Effector memory CD8-positive, alpha-beta T cell (primary cell): ENCODE measurements at regions not wholly inside any gene's neighbourhood (a gene's known extent, or its start where the extent isn't known, plus 50 kb on each side); places are given as distances from the start of the nearest gene placed in this dataset.

ENCODE experiments used
- ATAC-seq: fragments of 150-1000 bp; cut with Tn5 transposase; replicated peaks from 2 replicates; pipeline ENCODE4 v1.10.0; 2021; ENCODE audit warnings: mild to moderate bottlenecking, moderate library complexity
- DNase-seq, 3 experiments: peaks; one replicate each; pipeline ENCODE4 v3.0.0; 2021
- H3K27ac Mint-ChIP-seq, 2 donors: one replicate each; pipeline ENCODE4 v1.8.0; 2022; ENCODE audit warnings: mild to moderate bottlenecking in 2 of 2, mixed read lengths in 2 of 2, moderate library complexity in 2 of 2
- H3K27me3 Mint-ChIP-seq, 2 donors: one replicate each; pipeline ENCODE4 v1.8.0; 2022; ENCODE audit warnings: mixed read lengths in 2 of 2
- H3K36me3 Mint-ChIP-seq: one replicate; pipeline ENCODE4 v1.8.0; 2022; ENCODE audit warnings: mild to moderate bottlenecking, moderate library complexity, mixed read lengths; ENCODE audit not compliant: insufficient read depth
- H3K4me1 Mint-ChIP-seq, 2 donors: one replicate each; pipeline ENCODE4 v1.8.0; 2022; ENCODE audit warnings: low read depth in 2 of 2, mixed read lengths in 2 of 2
- H3K4me3 Mint-ChIP-seq, 2 donors: one replicate each; pipeline ENCODE4 v1.8.0; 2022; ENCODE audit warnings: mild to moderate bottlenecking in 2 of 2, mixed read lengths in 2 of 2, moderate library complexity in 2 of 2
- H3K9me3 Mint-ChIP-seq, 2 donors: one replicate each; pipeline ENCODE4 v1.8.0; 2022; ENCODE audit warnings: mixed read lengths in 2 of 2

DNA sequence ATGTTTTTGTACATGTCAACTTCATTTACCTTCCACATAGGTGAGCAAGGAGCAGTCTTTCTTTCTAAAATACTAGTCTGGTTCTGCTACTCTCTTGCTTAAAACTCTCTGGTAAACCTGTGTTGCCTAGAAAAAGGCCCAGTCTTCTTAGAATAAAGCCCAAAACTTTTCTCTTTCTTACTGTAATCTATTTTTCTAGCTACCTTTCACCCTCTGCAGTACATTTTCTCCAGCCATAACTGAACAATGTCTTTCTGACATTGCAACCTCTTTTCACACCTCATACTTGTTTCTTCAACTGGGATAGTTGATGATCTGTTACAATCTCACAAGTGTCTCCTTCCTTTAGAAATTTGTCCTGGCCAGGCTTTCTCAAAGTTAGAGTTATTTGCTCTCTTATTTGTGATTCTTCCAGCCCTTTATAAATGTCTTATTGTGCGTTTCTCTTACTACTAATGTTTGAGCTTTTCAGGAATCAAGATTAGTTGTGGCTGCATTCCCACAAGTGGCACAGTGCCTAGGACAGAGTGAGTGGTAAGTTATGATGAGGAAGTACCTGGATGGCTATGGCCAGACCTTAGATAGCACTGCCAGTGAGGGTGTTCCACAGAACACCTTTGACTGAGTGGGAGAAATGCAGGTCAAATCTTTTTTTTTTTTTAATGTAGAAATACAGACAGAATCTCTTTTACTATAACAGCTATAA, 313.4 kb upstream of the SATB1 start:
- ATAC-seq (no peak), DNase-seq (no peak)
- no peaks in the 10 kb centered on the region for H3K9me3 Mint-ChIP-seq
- peak overlapping the region; percentile 51 to 94 for H3K27ac Mint-ChIP-seq
- no peaks in the 10 kb centered on the region for H3K27me3 Mint-ChIP-seq
- H3K36me3 Mint-ChIP-seq, result peaks cover 14% of the 10 kb centered on the region
- peak overlapping the region in 1 of 2 donors; percentile 0 for H3K4me3 Mint-ChIP-seq
- H3K4me1 Mint-ChIP-seq, result peaks cover 52% of the 10 kb centered on the region in 2 donors

DNA sequence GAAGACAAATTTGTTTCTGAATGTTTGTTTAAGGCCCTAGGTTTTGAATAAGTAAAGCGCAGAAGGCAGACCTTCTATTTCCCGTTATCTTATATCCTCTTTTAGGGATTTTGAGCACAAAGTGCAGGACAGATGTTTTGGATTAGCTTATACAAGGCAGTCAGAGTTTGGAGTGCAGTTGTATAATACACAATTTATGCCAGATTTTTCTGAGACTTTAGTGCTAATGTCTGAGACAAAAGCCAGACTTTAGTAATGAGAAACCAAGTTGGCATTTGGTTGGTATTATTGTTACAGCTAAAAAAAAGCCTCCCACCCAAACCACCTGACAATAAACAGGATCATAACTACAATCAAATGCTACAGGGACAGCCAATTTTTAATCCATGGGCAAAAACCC, 309.9 kb upstream of the SATB1 start:
- ATAC-seq (no peak), DNase-seq (no peak)
- H3K9me3 Mint-ChIP-seq, result no peaks in the 10 kb centered on the region
- no peaks in the 10 kb centered on the region for H3K27me3 Mint-ChIP-seq
- no peaks in the 10 kb centered on the region for H3K36me3 Mint-ChIP-seq
- peaks cover 27 to 32% of the 10 kb centered on the region in 2 donors for H3K4me1 Mint-ChIP-seq
- H3K4me3 Mint-ChIP-seq, result no peak overlapping the region
- no peak overlapping the region for H3K27ac Mint-ChIP-seq

DNA sequence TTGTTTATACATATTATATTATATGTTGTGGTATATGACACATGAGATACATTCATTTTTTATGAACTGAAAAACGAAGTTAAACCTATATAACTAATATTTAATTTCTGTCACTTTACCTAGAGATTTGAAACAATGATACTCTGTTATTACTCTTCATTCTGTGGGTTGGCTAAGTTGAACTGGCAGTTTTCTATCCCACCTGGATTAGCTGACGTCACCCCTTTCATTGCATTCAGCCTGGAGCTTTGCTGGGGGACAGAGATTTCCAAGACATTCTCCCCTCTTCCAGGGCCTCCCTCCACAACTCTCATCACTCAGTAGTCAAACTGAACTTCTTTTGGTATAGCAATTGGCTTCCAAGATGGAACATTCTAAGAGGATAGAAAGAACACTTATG, 309.2 kb upstream of the SATB1 start:
- Mint-ChIP-seq H3K27ac (no peak overlapping the region), H3K4me3 (no peak overlapping the region), H3K4me1 (peaks cover 25 to 28% of the 10 kb centered on the region in 2 donors), H3K36me3 (no peaks in the 10 kb centered on the region), H3K27me3 (no peaks in the 10 kb centered on the region), H3K9me3 (no peaks in the 10 kb centered on the region)
- DNase-seq (no peak), ATAC-seq (no peak)

- no peaks in the 10 kb centered on the region for H3K36me3 Mint-ChIP-seq
Measured at GRCh38 chr3:18732474-18732873, 307.3 kb upstream of the SATB1 start.

DNA sequence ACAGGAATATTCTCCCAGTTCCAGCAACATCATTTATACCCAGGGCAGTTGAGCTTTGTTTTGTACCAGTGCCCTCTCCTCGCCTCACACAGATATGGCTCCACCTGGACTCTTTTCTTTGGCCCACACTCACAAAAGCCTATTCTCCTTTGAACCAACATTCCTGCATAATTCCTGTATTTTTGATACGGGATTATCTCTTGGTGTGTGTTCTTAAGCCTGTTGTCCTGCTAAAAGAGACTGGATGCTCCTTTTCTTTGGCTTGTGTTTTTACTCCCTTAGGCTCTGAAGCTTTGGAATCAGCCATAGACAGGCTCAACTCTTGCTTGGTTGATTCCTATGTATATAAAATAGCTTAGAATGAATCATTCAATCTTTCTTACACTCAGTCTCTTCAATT, 305.4 kb upstream of the SATB1 start:
- H3K36me3 Mint-ChIP-seq, result no peaks in the 10 kb centered on the region
- H3K9me3 Mint-ChIP-seq, result no peaks in the 10 kb centered on the region
- H3K27me3 Mint-ChIP-seq, result no peaks in the 10 kb centered on the region
- no peak overlapping the region for H3K27ac Mint-ChIP-seq
- H3K4me1 Mint-ChIP-seq, result peaks cover 28 to 40% of the 10 kb centered on the region in 2 donors
- DNase-seq (no peak), ATAC-seq (no peak)
- H3K4me3 Mint-ChIP-seq, result no peak overlapping the region

More at GRCh38 chr3:18732474-18732873, 307.3 kb upstream of the SATB1 start:
- ATAC-seq (no peak), DNase-seq (no peak)
- Mint-ChIP-seq H3K4me1 (peaks cover 17 to 21% of the 10 kb centered on the region in 2 donors), H3K27me3 (no peaks in the 10 kb centered on the region), H3K4me3 (no peak overlapping the region), H3K9me3 (no peaks in the 10 kb centered on the region), H3K27ac (peak overlapping the region in 1 of 2 donors; percentile 44)

DNA sequence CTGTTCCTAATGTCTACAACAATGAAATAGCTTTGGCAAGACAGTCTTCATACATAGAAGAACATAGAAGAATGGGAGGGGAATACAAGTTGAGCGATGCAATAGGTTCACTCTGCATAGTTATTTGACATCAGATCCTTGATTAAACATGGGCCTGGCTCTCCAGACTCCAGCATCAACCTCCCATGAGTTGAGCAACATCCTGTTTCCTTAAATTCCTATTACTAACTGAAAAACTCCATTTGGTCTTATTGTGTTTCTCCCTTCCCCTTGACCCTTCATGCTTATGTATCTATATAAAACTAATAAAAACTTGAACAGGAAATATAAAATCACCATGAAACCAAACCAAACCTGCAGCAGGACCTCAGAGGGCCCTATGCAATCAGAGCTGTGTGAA, 304.5 kb upstream of the SATB1 start:
- H3K36me3 Mint-ChIP-seq, result no peaks in the 10 kb centered on the region
- DNase-seq (no peak), ATAC-seq (no peak)
- no peaks in the 10 kb centered on the region for H3K9me3 Mint-ChIP-seq
- no peak overlapping the region for H3K4me3 Mint-ChIP-seq
- H3K27me3 Mint-ChIP-seq, result no peaks in the 10 kb centered on the region
- H3K27ac Mint-ChIP-seq, result no peak overlapping the region
- H3K4me1 Mint-ChIP-seq, result peaks cover 30 to 46% of the 10 kb centered on the region in 2 donors

- Mint-ChIP-seq H3K4me3 (peak overlapping the region; percentile 54 to 68), H3K27ac (peak overlapping the region; percentile 94 to 97), H3K4me1 (peaks cover 42 to 59% of the 10 kb centered on the region in 2 donors), H3K36me3 (no peaks in the 10 kb centered on the region), H3K9me3 (no peaks in the 10 kb centered on the region), H3K27me3 (no peaks in the 10 kb centered on the region)
- DNase-seq (peak; percentile 20 to 39 (median 21)), ATAC-seq (peak; percentile 85)
Measured at GRCh38 chr3:18725668-18726407, 300.7 kb upstream of the SATB1 start.

- Mint-ChIP-seq H3K27ac (peak overlapping the region; percentile 94 to 97), H3K27me3 (no peaks in the 10 kb centered on the region), H3K9me3 (no peaks in the 10 kb centered on the region), H3K36me3 (no peaks in the 10 kb centered on the region), H3K4me1 (peaks cover 42 to 54% of the 10 kb centered on the region in 2 donors), H3K4me3 (peak overlapping the region; percentile 54 to 68)
- DNase-seq (no peak), ATAC-seq (no peak)
Measured at GRCh38 chr3:18724456-18724855, 299.3 kb upstream of the SATB1 start.

GRCh38 chr3:18723206-18723810, 298.2 kb upstream of the SATB1 start:
- Mint-ChIP-seq H3K4me1 (peaks cover 44 to 52% of the 10 kb centered on the region in 2 donors), H3K27me3 (no peaks in the 10 kb centered on the region), H3K4me3 (peak overlapping the region; percentile 1 to 54), H3K9me3 (no peaks in the 10 kb centered on the region), H3K27ac (peak overlapping the region; percentile 94 to 97), H3K36me3 (no peaks in the 10 kb centered on the region)
- no peak for ATAC-seq
- no peak for DNase-seq

- DNase-seq (no peak), ATAC-seq (no peak)
- peak overlapping the region in 1 of 2 donors; percentile 59 for H3K27ac Mint-ChIP-seq
- H3K9me3 Mint-ChIP-seq, result peaks cover 0 to 10% of the 10 kb centered on the region in 2 donors
- no peaks in the 10 kb centered on the region for H3K27me3 Mint-ChIP-seq
- no peak overlapping the region for H3K4me3 Mint-ChIP-seq
- peaks cover 41 to 52% of the 10 kb centered on the region in 2 donors for H3K4me1 Mint-ChIP-seq
- no peaks in the 10 kb centered on the region for H3K36me3 Mint-ChIP-seq
Measured at GRCh38 chr3:18720543-18720942, 295.4 kb upstream of the SATB1 start.

GRCh38 chr3:18717598-18717997, 292.5 kb upstream of the SATB1 start:
- Mint-ChIP-seq H3K27ac (peak overlapping the region; percentile 22 to 84), H3K36me3 (peaks cover 3% of the 10 kb centered on the region), H3K27me3 (no peaks in the 10 kb centered on the region), H3K4me3 (peak overlapping the region; percentile 5 to 23), H3K9me3 (peaks cover 0 to 10% of the 10 kb centered on the region in 2 donors), H3K4me1 (peaks cover 37 to 48% of the 10 kb centered on the region in 2 donors)
- no peak for ATAC-seq
- no peak for DNase-seq

DNA sequence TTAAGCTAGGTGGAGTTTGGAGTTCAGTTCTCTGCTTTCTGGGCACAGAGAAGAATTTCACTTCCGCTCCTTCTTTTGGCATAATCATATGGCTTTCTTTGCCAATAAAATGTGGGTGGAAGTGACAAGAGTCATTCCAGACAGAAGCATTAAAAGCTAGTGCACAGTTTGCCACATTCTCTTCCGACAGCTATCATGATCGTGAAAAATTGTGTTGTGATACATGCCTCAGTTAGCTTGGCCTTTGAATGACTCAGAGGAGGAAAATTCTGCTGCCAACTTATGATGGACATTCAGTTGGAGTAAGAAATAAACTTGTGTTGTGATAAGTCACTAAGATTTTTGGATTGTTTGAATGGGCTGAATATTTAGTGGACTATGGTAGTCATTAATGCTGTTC, 291.7 kb upstream of the SATB1 start:
- Mint-ChIP-seq H3K36me3 (peaks cover 3% of the 10 kb centered on the region), H3K27me3 (no peaks in the 10 kb centered on the region), H3K4me3 (peak overlapping the region in 1 of 2 donors; percentile 53), H3K4me1 (peaks cover 41 to 54% of the 10 kb centered on the region in 2 donors), H3K9me3 (peaks cover 0 to 10% of the 10 kb centered on the region in 2 donors), H3K27ac (peak overlapping the region in 1 of 2 donors; percentile 84)
- ATAC-seq (no peak), DNase-seq (no peak)

GRCh38 chr3:18716101-18716500, 291.0 kb upstream of the SATB1 start:
- DNase-seq, result no peak
- Mint-ChIP-seq H3K27me3 (no peaks in the 10 kb centered on the region), H3K9me3 (peaks cover 0 to 10% of the 10 kb centered on the region in 2 donors), H3K27ac (peak overlapping the region; percentile 5 to 84), H3K36me3 (peaks cover 3% of the 10 kb centered on the region), H3K4me3 (peak overlapping the region in 1 of 2 donors; percentile 53), H3K4me1 (peaks cover 41 to 54% of the 10 kb centered on the region in 2 donors)
- ATAC-seq, result peak; percentile 66
